ENCODE measurements at regions not wholly inside any gene's neighbourhood (a gene's known extent, or its start where the extent isn't known, plus 50 kb on each side); places are given as distances from the start of the nearest gene placed in this dataset.
"Not testable (repeated sequence)": the region's sequence is repeated elsewhere in the genome, so short reads cannot be mapped to it uniquely, and the experiment has no call there.

DNA sequence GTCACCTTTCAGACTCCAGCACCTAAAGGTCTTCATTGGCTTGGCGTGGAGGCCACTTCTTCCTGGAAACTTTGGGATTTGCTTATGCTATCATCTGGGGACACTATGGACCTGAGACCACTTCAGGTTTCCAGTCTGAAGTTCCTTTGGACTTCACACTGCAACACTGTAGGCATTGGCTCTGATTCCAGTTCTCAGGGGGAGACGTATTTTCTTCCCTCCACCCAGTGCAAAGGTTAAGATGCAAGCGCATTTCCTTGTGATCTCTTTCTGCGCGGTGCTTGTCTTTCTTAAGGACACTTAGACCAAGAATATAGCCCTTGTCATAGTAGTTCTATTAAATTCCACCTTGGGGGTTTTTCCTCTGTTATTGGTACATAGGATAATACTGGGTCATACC, 299.8 kb downstream of the TSHZ3 start:
- no peak for DNase-seq (ENCODE audit: low read depth in 2 of 2, low spot score in 1 of 2)

DNA sequence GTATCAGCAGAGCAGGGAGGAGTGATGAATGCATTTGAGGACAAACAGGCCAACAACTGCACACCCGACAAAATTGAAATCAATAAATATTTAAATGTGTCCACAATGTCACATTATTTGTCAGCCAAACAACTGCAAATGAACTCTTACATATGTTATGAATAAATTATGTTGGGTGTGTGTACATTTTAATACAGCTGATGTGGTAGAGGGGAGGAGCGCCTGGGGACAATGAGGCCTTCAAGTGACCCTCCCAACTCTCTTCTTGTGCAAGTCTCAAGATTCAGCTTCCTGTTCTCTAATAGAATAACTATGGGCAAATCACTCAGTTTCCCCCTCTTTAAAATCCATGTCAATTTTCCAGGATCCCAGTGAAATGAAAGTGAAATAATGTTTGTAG, 303.2 kb downstream of the TSHZ3 start:
- DNase-seq (ENCODE audit: low read depth in 2 of 2, low spot score in 1 of 2) = no peak

DNA sequence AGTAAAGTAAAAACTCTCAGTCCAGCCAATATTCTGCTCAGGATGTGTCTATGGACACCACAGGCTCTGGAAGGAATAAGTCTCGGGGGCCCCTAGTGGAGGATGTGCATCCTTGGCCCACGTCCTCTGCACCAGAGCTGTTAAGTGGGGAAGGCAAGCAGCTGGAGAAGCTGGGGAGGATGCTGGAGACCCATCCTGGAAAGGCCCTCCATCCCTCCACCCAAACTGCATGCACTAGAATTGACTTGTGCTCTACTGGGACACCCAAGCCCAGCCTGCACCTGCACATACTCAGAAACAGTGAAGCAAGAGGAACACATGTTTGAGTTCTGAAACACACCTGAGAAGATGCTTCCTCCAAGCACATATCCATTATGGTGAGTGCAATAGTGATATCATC, 307.8 kb downstream of the TSHZ3 start:
- no peak for DNase-seq (ENCODE audit: low read depth in 2 of 2, low spot score in 1 of 2)

DNA sequence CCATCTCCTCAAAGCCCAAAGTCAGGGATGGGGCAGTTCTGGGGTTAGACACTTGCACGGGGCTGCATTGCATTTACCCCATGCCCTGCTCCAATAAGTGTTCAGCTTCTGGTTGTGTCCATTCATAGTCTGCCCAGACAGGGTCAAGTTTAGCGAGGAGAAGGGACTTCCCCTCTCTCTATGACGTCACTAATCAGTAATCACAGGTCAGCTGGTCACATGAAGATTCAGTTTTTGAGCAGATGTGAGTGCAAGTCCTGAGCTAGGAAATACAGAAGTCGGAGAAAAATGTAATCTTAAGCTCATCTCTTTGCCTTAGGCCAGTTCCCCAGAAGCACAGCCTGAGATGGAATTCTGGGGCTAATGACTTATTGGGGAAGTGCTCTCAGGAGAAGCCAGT, 310.1 kb downstream of the TSHZ3 start:
- no peak for DNase-seq (ENCODE audit: low read depth in 2 of 2, low spot score in 1 of 2)

DNA sequence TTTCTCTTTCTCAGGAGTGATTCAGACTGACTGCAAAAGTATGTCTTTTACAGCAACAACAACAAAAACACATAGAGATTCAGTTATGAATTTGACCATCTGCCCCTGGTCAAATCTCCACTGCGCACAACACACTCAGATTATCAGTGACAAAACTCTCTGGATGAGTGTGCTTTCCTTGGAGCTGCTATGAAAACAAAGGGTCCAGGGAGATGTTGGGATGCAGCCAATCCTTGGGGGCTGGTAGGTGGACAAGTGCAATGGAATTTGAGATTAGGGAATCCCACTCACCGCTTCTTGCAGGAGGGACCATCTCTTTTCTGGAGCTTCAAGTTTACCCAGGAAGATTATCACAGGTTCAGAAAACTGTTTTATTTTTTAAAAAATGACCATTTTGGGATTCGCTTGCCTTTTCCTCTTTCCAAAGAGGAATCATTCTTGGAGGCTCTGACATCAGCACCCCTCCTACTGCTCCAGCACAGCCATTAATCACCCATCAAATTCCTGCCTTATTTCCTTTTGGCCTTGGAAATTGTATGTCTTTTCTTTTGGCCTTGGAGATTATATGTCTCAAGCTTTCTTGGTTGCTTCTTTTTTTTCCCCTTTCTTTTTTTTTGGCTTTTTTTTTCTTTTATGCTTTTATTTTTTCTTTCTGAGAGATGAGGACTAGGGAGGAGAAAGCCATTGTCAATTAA, 311.8 kb downstream of the TSHZ3 start:
- DNase-seq (ENCODE audit: low read depth in 2 of 2, low spot score in 1 of 2) = no peak

DNA sequence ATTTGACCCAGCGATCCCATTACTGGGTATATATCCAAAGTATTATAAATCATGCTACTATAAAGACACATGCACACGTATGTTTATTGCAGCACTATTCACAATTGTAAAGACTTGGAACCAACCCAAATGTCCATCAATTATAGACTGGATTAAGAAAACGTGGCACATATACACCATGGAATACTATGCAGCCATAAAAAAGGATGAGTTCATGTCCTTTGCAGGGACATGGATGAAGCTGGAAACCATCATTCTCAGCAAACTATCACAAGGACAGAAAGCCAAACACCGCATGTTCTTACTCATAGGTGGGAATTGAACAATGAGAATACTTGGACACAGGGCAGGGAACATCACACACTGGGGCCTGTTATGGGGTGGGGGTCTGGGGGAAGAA, 317.8 kb downstream of the TSHZ3 start:
- DNase-seq (ENCODE audit: low read depth in 2 of 2, low spot score in 1 of 2) = not testable (repeated sequence)

DNA sequence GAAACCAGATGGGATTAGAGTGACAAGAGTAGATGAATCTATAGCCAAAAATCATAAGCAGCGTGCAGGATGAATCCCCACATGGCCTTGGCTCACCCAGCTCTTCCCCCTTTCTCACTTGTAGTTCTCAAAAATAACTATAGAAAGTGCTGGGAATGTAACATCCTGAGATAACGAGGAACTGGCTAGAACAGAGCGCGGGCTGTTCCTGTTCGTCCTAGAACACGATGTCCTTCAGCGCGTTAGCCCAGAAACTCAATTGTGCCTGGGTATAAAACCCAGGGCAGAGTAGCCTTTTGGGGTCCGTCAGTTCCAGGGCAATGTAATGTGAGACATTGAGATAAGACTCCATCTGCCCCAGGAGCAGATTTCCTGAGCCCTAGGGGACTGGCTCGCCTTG, 326.2 kb downstream of the TSHZ3 start:
- DNase-seq (ENCODE audit: low read depth in 2 of 2, low spot score in 1 of 2) = no peak

DNA sequence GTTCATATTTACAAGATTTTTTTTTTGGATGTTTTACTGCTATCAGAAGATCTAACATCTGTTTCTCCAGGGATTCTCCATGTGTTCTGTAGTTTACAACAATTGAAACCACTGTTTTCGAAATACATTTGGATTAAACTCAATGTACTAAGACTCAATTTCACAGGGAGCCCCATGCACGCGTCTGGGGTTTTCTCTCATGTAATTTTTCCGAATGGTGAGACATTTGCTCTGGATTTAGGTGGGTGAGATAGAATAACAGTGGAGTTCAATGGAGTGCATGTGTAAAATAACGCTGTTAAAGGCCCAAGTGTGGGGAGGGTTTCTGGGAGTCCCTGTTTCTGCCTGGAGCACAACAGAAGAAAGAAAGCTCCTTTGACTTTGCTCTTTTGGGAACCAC, 330.3 kb downstream of the TSHZ3 start:
- no peak for DNase-seq (ENCODE audit: low read depth in 2 of 2, low spot score in 1 of 2)

DNA sequence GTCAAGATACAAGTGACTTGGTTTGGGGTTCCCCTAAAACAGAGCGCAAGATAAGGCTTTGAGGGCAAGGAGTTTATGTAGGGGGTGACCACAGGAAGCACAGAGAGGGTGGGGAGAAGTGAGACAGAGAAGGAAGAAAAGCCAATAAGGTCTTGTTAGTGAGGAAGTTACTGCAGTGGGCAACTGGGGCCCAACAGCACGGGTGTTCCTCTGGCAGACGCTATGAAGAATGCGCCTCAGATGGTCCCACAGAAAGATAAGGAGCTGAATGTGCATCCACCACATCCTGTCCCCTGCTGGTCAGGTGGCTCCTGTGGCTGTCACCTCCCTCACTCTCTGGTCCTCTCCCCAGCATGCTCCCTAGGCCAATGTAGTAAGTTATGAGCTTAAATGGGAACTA, 333.5 kb downstream of the TSHZ3 start:
- no peak for DNase-seq (ENCODE audit: low read depth in 2 of 2, low spot score in 1 of 2)

DNA sequence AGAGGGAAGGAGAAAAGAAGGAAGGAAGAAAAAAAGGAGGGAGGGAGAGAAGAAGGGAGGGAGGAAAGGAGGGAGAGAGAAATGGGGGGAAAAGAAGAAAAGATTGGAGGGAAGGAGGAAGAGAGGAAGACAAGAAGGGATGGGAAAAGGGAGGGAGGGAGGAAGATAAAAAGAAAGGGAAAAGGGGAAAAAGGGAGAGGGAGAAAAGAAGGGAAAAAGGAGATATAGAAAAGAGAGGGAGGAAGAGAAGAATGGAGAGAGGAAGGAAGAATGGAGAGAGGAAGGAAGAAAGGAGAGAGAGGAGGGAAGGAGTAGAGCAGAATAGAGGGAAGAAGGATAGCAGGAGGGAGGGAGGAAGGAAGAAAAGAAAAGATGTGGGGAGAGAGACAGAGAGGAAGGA, 334.6 kb downstream of the TSHZ3 start:
- DNase-seq (ENCODE audit: low read depth in 2 of 2, low spot score in 1 of 2) = no peak

DNA sequence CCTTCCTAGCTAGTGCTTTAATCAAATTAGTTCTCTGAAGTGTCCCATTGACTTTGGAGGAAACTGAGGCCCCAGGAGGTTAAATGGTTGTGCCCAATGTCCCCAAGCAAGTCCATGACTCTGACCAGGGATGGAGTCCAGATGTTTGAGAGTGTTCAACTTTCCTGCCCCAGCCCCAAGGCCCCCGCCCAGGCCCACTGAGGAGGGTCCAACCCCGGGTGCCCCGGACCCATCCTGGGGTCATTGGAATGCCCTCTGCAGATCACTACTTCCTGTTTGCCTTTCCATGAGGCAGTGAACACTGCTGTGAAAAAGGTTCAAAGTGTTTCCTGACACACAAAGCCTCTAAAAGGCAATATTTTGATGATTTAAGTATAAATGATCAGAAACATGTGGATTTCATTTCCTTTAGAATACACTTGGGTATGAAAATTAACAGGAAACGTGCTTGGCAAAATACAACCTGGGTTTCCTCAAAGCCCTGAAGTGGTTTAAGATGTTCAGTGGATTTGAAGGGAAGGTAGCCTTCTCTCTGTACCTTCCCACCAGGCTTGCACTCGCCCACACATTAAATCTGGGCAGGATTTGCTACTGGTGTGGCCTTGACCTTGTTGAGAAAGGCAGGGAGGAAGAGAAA, 335.7 kb downstream of the TSHZ3 start:
- no peak for DNase-seq (ENCODE audit: low read depth in 2 of 2, low spot score in 1 of 2)

DNA sequence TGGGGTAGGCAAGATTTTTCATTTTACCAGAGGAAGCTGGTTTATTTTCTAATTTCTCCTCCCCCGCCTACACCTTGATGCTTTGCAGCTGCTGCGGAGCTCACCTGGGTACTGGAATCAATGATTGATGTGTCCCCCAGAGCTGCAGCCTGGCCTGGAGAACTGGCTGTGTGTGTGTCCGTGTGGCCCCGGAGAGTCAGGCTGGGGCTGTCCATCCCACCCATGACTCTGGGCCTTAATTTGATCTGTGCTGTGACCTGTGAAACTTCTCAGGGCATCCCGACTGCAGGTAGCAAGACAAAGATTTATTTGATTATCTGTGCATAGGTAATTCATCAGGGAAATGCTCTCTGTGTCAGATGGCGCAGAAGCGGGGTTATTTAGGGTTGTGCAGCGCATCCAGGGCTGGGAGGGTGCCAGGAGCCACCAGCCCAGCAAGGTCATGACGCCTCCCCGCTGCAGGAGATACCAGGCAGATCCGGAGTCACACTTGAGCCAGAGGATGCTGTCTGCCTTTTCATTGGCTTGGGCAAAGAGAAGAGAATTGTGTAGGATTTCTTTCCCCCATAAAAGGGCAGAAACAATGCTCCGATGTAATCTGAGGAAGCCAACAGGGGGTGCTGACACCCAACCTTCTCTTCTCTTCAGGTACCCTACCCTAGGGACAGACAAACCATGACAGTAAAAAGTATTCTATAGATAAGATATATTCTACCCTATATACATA, 346.6 kb downstream of the TSHZ3 start:
- no peak for DNase-seq (ENCODE audit: low read depth in 2 of 2, low spot score in 1 of 2)

DNA sequence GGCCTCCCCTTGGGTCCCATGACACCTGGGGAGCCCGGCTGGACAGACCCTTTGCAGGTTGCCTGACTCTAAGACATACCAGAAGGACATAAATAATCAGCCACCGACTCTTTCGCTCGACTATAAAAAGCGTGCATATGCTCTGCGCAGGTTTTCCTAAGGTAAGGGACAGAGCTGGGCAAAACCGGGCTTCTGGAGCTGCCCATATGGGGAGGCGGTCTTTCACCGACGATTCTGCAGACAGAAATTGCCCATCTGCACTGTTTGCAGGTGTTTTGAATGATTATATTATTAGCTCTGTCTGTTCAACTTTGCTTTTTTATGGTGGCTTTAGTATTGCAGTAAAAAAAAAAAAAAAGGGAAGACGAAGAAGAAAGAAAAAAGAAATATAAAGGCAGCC, 347.2 kb downstream of the TSHZ3 start:
- DNase-seq (ENCODE audit: low read depth in 2 of 2, low spot score in 1 of 2) = no peak

DNA sequence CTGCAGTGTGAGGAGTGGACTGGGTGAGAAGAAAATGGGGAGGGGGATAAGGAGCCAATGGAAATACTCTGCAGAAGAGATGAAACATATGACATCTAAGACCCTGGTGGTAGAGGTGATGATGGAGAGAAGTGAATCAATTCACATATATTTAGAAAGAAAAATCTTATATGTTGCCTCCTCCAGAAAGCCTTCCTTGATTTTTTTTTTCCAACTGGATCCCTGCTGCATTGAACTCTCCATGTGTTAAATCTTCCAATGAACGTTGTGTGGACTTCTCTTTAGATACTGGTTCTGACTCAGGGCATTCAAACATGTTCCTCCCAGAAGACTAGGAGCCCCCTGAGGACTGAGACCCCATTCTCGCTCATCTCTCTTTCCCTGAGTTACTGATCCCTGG, 348.3 kb downstream of the TSHZ3 start:
- DNase-seq (ENCODE audit: low read depth in 2 of 2, low spot score in 1 of 2) = no peak

DNA sequence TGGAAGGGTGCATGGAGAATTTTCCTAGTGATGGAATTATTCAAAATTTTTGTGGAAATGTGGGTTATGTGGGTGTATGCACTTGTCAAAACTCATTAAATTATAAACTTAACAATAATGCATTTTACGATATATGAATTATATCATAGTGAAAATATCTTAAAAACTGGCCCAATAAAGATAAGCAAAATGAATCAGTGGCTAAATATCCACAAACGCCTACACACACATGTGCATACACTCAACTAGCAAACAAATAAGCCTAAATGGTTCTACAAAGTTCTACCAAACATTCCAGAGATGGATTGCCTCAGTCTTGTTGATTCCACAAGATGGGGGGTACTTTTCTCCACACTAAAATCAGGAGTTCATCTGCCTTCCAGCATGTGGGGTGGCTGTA, 349.5 kb downstream of the TSHZ3 start:
- DNase-seq (ENCODE audit: low read depth in 2 of 2, low spot score in 1 of 2) = no peak

DNA sequence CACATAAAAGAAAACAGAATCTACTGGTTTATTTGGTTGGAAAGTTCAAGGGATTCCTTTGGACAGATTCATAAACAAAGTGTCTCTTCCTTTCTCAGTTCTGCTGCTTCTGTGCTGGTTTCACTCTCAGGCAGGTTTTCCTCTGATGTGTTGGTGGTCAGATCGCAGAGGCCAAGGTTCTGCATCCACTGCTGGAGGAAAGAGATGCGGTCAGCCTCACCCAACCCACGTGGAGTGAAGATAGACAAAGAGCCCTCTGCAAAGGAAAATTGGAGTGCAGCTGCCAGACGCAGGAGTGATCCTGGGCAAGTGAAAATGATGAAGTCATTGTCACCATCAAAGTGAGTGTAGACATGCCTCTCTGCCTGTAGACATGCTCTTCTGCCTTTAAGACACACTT, 352.0 kb downstream of the TSHZ3 start:
- DNase-seq (ENCODE audit: low read depth in 2 of 2, low spot score in 1 of 2) = no peak

DNA sequence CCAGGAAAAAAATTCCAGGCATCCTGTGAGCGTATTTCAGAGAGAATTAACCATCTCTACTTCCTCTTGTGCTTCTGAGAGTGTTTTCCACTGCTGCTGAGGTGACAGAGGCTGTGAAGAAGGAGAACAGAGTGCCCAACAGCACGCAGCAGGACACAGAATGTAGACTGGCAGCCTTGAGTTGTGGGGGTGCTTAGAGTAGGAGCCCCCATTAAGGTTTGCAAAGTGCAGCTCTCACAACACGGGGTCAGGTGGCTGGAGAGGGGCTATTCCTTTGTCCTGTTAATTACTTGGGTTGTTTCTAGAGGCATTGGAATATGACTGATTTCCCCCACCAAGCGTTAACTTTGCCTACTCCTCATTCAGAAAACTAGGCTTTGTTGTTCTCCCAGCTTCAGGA, 370.6 kb downstream of the TSHZ3 start:
- DNase-seq (ENCODE audit: low read depth in 2 of 2, low spot score in 1 of 2) = no peak

DNA sequence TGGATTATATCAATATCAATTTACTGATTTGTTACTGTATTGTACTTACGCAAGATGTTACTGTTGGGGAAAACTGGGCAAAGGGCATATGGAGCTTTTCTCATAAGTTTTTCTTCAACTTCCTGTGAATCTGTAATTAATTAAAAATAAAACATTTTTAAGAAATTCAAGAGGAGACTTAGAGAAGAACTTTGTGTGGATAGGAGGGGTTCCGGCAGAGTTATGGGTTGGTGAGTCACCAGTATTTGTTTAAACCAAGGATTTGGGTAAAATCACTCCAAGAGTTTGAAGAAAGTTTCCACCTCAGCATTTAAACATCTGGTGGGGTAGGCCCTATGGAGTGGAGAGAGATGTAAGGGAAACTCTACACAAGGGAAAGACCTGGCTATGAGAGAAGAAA, 379.6 kb downstream of the TSHZ3 start:
- DNase-seq (ENCODE audit: low read depth in 2 of 2, low spot score in 1 of 2) = no peak

DNA sequence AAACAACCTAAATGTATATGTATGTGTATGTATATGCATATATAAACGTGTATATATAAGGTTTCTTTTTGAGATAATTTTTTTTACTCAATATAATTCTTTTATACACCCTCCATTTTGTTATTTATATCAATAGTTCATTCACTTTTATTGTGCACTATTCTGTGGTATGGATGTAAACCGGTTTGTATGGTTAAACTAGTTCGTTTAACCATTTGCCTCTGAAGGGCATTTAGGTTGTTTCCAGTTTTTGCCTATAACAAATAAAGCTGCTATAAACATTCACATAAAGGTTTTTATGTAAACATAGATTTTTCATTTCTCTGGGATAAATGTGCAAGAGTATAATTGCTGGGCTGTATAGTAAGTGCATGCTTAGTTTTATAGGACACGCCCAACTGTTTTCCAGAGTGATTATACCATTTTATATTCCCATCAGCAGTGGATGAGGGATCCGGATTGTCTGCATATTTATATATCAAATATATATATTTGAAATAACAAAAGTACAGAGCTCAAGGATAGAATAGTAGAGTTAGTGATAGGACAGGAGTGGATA, 380.3 kb downstream of the TSHZ3 start:
- DNase-seq (ENCODE audit: low read depth in 2 of 2, low spot score in 1 of 2) = no peak

DNA sequence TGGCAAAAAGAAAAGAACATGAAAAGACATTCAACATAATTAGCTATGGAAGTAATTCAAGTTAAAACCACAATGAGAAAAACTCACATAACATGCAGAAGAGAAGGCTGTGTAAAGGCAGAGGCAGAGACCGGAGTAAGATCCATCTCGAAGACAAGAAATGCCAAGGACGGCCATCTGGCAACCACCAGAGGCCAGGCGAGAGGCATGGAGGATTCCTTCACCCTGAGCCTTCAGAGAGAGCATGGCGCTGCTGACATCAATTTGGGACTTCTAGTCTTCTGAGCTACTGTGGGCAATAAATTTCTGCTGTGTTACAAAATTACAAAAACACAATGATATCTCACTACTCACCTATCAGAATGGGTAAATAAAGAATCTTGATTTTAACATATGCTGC, 381.0 kb downstream of the TSHZ3 start:
- no peak for DNase-seq (ENCODE audit: low read depth in 2 of 2, low spot score in 1 of 2)

DNA sequence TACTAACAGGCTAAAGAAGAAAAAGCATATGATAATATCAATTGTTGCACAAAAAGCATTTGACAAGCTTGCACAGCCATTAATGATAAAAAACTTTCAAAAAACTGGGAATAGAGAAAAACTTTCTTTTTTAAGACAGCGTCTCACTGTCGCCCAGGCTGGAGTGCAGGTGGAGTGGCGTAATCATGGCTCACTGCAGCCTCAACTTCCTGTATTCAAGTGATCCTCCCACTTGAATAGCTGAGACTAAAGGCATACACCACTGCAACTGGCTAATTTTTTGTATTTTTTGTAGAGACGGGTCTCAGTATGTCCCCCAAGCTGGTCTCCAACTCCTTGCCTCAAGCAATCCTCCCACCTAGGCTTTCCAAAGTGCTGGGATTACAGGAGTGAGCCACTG, 382.8 kb downstream of the TSHZ3 start:
- no peak for DNase-seq (ENCODE audit: low read depth in 2 of 2, low spot score in 1 of 2)

DNA sequence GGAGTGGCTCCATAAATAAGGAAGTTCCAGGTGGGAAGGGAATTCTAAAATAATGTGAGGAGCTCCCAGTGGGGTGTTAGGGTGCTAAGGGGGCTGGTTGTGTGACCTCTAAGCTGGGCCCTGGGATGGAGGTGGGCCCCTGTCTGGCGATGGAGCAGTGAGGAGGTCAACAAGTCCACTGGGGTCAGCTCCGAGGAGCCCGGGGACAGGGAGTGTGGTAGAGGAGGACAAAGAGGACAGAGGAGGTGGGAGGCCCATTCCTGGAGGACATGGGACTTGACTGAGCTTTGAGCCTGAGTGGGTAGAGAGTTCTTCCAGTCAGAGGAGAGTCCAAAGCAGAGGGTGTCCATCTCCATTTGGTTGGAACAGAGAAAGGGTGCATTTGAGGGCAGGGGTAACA, 390.2 kb downstream of the TSHZ3 start:
- DNase-seq (ENCODE audit: low read depth in 2 of 2, low spot score in 1 of 2) = no peak
